ENCODE measurements at regions not wholly inside any gene's neighbourhood (a gene's known extent, or its start where the extent isn't known, plus 50 kb on each side); places are given as distances from the start of the nearest gene placed in this dataset.

DNA sequence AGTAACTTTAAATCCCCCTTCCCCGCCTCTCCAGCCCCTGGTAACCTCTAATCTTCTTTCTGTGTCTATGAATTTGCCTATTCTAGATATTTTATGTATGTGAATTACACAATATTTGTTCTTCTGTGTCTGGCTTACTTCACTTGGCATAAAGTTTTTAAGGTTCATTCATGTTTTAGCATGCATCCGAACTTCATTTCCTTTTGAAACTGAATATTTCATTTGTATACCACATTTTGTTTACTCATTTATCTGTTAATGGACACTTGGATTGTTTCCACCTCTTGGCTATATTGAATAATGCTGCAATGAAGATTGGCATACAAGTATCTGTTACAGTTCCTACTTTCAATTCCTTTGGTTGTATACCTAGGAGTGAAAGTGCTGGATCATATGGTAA lies 205.3 kb downstream of the TM2D1 start:
- no peak for DNase-seq

DNA sequence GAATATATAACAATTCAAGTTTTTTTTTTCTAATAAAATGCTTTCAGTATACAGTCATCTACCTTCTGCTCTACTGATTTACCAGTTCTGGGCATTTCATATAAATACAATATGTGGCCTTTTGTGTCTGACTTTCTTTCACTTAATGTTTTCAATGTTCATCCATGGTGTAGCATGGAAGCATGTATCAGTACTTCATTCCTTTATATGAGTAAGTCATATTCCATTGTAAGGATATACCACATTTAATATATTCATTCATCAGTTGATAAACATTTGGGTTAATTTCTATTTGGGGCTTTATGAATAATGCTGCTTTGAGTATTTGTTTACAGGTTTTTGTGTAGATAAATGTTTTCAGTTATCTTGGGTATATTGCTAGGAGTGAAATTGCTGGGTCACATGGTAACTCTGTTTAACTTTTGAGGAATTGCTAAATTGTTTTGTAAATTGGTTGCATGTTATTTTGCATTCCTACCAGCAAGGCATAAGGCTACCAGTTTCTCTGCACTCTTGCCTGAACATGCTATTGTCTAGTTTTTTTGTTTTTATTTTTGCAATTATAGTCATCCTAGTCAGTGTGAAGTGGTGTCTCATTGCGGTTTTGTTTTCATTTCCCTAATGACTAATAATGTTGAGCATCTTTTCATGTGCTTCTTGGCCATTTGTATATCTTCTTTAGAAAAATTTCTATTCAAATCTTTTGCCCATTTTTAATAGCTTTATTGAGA lies 206.1 kb downstream of the TM2D1 start:
- DNase-seq, result no peak

DNA sequence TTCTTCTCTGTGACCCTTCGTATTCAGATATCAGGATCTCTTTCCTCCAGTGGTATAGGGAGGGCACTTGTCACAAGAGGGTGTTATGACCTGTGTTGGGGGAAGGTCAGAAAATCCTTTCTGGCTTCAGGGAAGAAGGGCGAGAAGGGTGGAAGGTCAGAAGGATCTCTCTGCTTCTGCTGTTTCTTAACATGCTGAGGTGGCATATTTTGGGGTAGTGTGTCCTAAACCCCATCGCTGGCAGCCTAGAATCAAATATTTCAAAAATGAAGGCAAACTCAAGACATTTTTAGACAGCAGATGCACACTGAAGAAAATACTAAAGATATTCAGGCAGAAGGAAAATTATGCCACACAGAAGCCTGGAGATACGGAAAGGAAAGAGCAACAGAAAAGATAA lies 207.6 kb downstream of the TM2D1 start:
- DNase-seq, result no peak

DNA sequence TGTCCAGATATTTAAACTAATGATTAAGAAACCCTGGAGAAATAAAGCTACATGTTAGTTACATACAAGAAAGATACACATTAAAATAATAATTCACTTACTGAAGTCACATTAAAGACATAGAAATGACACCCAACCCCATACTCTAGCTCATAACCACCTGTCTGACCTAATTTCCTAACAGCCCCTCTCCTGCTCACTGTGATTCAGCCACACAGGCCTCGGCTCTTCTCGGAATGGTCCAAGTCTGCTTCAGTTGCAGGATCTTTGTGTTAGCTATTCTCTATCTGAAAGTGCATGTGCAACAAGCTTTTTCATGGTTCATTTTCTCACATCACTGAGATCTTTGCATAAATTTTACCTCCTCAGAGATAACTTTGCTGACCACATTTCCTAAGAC lies 209.8 kb downstream of the TM2D1 start:
- no peak for DNase-seq

All from left hindlimb (tissue), 1 donor.